HG03159 (cell line): ENCODE measurements at regions not wholly inside any gene's neighbourhood (a gene's known extent, or its start where the extent isn't known, plus 50 kb on each side); places are given as distances from the start of the nearest gene placed in this dataset.

Experiments
- ATAC-seq: cut with Tn5 transposase; IDR thresholded peaks from one replicate; pipeline ENCODE4 v1.9.1; 2021; ENCODE audit warnings: mild to moderate bottlenecking, moderate library complexity; ENCODE audit not compliant: unreplicated experiment

- no peak for ATAC-seq
These were observed 100.9 kb downstream of the TMEM18 start for GRCh38 chr2:576292-576691.

GRCh38 chr2:575727-576236, 101.4 kb downstream of the TMEM18 start:
- ATAC-seq = no peak

GRCh38 chr2:575030-575726, 102.0 kb downstream of the TMEM18 start:
- ATAC-seq = no peak

DNA sequence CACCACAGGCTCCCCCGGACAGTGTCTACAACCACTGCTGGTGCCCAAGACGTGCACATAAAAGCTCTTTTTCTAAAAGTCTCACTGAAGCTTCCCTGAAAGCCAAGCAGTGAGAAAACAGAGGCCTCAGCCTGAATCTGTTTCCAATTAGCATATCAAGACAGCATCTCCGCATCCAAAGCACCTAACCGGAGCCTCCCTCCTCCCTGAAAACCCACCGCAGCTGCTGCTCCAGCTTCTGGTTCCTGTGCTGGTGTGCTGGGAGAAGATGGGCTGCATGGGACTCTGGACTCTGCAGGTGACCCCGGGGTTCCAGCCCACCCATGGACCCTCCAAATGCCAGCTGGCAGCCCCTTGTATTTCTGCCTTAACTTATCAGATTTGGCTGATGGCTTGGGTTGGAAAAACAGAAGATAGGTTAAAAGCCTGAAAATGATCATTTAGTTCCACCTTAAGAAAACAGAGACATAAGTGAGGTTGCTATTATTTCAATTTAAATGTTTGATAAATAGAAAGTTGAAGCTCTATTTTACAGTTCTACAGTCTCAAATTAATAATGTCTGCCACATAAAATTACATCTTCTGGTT, 103.3 kb downstream of the TMEM18 start:
- ATAC-seq = no peak

DNA sequence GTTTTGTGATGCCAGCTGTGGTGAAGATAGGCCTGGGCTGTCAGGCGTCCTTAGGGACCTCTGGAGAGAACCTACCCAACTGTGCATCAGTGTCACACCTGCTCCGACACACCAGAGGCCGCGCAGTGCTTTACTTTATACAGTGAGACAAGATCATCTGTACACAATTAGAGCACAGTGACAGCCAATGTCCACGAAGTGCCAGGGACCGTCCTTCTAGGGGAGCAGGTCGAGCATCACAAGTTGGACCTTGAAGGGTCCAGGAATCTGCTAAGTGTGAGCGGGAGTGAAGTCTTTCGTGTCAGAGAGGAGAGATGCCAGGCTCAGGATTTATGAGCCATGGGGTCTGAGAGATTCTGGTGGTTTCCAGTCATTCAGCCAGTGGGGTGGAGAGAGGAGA, 104.2 kb downstream of the TMEM18 start:
- ATAC-seq = no peak

GRCh38 chr2:569681-570080, 107.5 kb downstream of the TMEM18 start:
- no peak for ATAC-seq

DNA sequence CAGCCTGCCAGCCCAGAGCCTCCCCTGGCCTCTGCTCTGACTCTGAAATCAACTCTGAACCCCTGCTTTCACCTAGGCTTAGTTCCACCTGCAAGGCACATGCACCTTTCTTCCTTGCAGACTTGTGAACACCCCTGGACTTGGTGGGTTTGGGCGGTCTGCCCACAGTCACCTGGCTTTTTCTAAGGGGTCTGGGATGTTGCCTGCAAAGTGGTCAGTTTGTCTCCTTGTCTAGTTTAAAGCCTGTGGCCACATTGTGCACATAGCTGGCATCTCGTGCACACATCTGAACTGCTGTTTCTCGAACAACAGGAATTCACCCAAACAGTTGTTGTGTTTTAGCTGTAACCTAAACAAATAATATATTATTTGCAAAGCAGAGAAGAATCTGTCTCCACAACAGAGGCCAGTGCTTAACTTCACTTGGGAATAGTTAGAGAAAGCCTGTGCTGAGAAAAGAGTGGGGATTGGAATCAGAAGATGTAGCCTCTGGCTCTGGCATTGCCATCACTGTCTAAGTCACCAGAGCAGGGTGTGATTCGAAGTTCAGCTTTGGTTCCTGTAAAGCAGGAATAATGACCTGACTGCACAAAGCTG, 108.5 kb downstream of the TMEM18 start:
- no peak for ATAC-seq

DNA sequence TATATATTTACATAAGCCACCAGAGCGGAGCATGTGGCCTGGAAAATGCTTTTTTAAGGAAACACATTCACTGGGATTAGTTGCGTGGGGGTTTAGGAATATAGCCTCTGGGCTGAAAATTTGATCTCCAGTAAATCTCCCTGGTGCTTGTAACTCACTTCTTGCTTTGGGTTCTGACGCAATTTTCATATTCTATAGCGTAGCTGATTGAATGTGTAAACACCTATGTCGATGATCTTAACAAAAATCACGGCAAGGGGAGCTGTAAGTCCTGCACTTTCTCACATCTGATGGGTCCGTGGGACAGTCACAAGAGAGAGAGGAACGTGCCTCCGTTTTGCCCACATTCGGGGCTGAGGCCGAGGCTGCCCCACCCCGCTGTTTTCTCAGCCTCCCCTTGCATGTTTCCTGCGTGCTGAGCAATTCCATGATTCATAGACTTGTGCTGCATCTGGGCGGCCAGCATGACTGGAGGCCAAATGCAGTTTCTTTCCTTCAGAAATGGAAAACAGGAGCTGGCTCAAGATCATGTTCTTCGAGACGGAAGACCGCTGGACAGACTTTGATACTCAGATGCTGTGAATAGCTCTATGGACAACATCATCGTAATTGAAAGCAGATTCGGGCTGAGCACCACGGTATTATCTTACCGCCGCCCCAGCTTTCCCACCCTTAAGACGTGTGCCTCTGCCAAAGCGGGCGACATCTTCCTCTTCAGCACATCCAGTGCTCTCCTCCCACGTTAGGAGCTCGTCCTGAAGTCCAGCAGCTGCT, 109.2 kb downstream of the TMEM18 start:
- ATAC-seq = no peak

GRCh38 chr2:567496-567864, 109.7 kb downstream of the TMEM18 start:
- no peak for ATAC-seq

DNA sequence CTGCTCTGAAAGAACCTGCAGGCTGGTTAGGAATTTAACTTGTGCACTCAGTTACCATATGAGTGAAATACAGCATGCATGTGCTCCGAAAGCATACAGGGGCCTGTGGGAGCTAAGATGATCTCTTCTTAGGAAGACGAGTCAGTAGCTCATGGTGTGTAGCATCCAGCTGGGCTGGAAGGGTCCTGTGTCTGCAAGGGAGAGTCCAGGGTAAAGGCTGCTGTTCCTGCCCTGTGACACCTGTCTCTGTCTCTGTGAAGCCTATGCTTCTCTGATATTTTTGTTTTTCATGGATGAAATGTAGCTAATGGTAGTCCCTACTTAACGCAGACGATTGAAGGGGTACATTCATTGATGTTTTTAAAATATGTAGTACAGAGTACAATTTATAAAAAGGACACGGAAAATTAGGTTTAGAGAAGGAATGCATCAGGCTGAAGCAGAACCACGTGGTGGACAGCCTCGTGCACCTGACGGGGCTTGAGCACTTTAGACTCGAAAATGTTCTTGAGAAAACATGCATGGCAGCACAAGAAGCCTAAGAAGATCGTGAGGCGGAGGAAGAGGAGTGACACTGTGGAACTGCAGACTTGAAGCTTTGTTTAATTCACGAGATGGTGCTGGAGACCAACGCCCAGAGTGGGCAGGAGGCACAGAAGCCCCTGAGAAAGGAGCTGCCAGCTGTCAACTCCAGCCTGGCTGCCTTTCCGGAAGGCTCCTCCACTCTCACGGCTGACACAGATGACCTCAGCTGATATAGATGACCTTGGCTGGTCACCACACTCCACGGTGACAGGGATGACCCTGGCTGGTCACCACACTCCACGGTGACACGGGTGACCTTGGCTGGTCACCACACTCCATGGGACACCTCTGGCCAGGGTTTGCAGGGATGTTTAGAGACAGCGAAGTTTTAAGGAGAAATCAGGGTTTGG, 110.6 kb downstream of the TMEM18 start:
- ATAC-seq = no peak

DNA sequence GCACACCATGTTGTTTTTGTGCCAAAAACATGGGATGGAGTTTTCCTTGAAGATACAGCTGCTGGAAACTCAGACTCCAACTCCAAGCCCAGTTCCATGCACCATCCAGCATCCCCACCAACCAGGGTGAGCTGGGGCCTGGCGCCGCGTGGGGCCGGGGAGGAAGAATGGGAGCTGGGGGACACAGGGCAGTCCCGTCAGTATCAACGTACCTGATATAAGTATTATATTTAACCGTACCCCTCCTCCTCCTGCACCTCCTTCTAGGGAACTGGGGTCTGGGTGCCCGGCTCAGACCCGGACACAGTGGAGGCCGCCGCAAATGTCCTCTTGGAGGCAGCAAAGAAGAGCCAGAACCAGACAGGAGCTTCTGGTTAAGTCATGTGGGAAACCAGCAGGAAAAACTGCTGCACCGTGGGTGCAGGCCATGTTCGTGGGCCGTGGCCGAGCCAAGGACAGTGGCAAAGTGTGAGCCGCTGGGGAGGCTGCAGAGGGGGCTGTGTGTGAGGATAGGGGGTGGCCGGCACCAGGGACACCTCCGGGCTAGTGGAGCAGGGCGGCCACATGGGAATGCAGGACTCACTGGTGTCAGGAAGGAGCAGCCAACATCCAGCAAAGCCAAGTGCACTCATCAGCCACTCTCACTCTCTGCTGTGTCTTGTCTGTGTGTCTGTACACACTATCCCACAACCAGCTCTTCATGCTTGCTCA, 112.6 kb downstream of the TMEM18 start:
- no peak for ATAC-seq

DNA sequence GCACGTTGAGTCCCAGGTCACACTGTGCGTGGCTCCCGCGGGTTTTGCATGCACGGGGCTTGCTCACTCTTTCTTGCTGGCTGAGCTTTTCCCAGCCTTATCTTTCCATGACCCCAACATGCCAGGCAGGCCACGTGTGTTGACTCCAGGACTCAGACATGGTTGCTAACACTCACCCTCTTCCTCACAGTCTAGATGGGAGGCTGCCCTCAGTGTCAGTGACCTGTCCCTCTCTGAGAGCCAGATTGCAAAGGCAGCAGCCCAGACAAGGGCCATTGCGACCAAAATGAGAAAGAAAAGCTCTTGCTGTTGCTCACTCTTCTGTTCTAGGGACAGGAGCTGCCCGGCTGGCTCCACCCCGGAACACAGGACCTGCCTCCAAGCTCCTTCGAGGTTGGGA, 113.7 kb downstream of the TMEM18 start:
- ATAC-seq = no peak

DNA sequence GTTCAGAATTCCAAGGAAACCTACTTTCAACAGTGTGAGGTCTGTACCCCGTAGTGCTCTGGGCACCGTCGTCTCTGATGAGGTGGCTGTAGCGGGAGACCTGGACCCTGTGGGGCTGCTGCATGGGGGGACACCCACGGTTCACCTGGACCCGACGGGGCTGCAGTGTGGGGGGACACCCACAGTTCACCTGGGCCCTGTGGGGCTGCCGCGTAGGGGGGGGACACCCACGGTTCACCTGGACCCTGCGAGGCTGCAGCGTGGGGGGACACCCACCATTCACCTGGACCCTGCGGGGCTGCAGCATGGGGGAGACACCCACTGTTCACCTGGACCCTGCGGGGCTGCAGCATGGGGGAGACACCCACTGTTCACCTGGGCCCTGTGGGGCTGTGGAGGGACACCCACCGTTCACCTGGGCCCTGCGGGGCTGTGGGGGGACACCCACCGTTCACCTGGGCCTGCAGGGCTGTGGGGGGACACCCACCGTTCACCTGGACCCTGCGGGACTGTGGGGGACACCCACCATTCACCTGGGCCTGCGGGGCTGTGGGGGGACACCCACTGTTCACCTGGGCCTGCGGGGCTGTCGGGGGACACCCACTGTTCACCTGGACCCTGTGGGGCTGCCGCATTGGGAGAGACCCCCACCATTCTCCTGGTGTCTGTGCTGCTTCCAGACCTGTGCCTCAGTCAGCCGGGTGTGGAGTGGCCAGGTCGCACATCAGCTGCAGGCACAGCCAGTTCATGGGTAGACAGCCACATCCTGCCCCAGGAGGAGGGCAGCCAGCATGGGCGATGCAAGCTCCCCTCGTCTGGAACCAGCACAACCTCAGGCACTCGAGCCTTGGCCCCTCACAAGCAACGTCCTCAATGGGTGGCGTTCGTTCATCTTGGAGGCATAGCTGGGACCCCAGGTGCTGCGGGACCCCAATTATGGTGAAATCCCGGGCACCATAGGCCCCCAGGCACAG, 114.5 kb downstream of the TMEM18 start:
- no peak for ATAC-seq

DNA sequence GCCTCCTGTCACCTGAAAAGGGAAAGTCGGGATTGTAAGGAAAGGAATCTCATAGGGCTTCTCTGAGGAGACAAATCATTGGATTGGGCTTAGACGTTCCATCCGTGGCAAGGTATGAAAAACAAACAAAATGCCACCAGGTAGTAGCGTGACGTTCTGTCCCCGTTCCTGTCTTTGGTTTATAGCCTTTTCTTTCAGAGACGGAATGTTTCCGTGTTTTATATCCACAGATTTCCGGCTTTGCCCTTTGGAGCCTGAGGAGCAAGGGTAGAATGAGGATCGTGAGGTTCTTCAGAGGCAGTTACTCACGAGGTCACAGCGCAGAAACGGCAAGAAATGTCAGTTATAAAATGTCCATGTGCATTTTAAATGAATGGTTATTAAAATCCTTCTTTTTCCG, 118.3 kb downstream of the TMEM18 start:
- no peak for ATAC-seq

- no peak for ATAC-seq
These were observed 118.9 kb downstream of the TMEM18 start for GRCh38 chr2:558302-558642.

GRCh38 chr2:557635-558301, 119.4 kb downstream of the TMEM18 start:
- no peak for ATAC-seq

GRCh38 chr2:556485-556884, 120.7 kb downstream of the TMEM18 start:
- ATAC-seq = no peak

- no peak for ATAC-seq
These were observed 121.9 kb downstream of the TMEM18 start for GRCh38 chr2:555164-555922.
